PC-9 (cell line): ENCODE measurements at regions not wholly inside any gene's neighbourhood (a gene's known extent, or its start where the extent isn't known, plus 50 kb on each side); places are given as distances from the start of the nearest gene placed in this dataset.

Experiments
- BruUV-seq: library from RNA; stranded (reverse); fragments of 400-500 nt; replicated peaks from 2 replicates; lab custom pipeline; 2021; lab: Mats Ljungman, UMichigan
- CTCF ChIA-PET: fragments of 300-600 bp; sonication (Branson Sonifier 250); formaldehyde crosslinking; loops from one replicate; lab custom pipeline; 2022; ENCODE audit warnings: antibody characterized with exemption; lab: Charles Lee
- POLR2A ChIA-PET: fragments of 300-600 bp; sonication (Branson Sonifier 250); formaldehyde crosslinking; loops from one replicate; lab custom pipeline; 2022; ENCODE audit warnings: antibody characterized with exemption; ENCODE audit not compliant: unreplicated experiment; lab: Charles Lee
- DNase-seq, 2 experiments: peaks; one replicate each; pipeline versions ENCODE4 v3.0.0 to v3.0.0-alpha.2; 2015 to 2022; ENCODE audit warnings: mixed read lengths in 1 of 2
- H2AFZ ChIP-seq: fragments of 200-600 bp; sonication (generic); 2 replicates; pipeline ENCODE4 v1.8.1; 2017; ENCODE audit warnings: antibody characterized with exemption
- H3F3A ChIP-seq: fragments of 200-600 bp; sonication (generic); 2 replicates; pipeline ENCODE4 v1.8.1; 2017; ENCODE audit warnings: antibody characterized with exemption, mild to moderate bottlenecking, low read depth; ENCODE audit not compliant: insufficient read depth
- H3K27ac ChIP-seq: fragments of 200-600 bp; sonication (generic); 2 replicates; pipeline ENCODE4 v1.6.1; 2016; ENCODE audit warnings: mixed run types
- H3K27me3 ChIP-seq: fragments of 200-600 bp; sonication (generic); 2 replicates; pipeline ENCODE4 v1.6.1; 2016; ENCODE audit warnings: low read depth, mixed run types; ENCODE audit not compliant: insufficient read depth
- H3K36me3 ChIP-seq: fragments of 200-600 bp; sonication (generic); 2 replicates; pipeline ENCODE4 v1.6.1; 2016; ENCODE audit warnings: low read depth, mixed run types
- H3K4me1 ChIP-seq: fragments of 200-600 bp; sonication (generic); replicated peaks from 2 replicates; pipeline ENCODE4 v1.6.1; 2016; ENCODE audit warnings: mixed run types; ENCODE audit not compliant: insufficient read depth
- H3K4me2 ChIP-seq: fragments of 200-600 bp; sonication (generic); 2 replicates; pipeline ENCODE4 v1.6.1; 2017; ENCODE audit warnings: mixed run types
- H3K4me3 ChIP-seq: fragments of 200-600 bp; sonication (generic); 2 replicates; pipeline ENCODE4 v1.6.1; 2016; ENCODE audit warnings: mixed run types
- H3K79me2 ChIP-seq: fragments of 200-600 bp; sonication (generic); 2 replicates; pipeline ENCODE4 v1.6.1; 2017; ENCODE audit warnings: low read depth, mixed run types
- H3K9me2 ChIP-seq: fragments of 200-600 bp; sonication (generic); 2 replicates; pipeline ENCODE4 v1.8.1; 2017; ENCODE audit warnings: mild to moderate bottlenecking; ENCODE audit not compliant: insufficient read depth
- H3K9me3 ChIP-seq: fragments of 200-600 bp; sonication (generic); 2 replicates; pipeline ENCODE4 v1.8.1; 2016; ENCODE audit warnings: low read depth; ENCODE audit not compliant: insufficient read depth
- H4K20me1 ChIP-seq: fragments of 200-600 bp; sonication (generic); 2 replicates; pipeline ENCODE4 v1.8.1; 2017; ENCODE audit not compliant: insufficient read depth
- CTCF ChIP-seq: fragments of 200-600 bp; sonication (generic); conservative IDR thresholded peaks from 2 replicates; pipeline ENCODE4 v1.6.1; 2017; ENCODE audit warnings: mixed run types, antibody characterized with exemption, mild to moderate bottlenecking, moderate library complexity
- EZH2 ChIP-seq: fragments of 200-600 bp; sonication (generic); IDR thresholded peaks from 2 replicates; pipeline ENCODE4 v1.8.0; 2017; ENCODE audit warnings: antibody characterized with exemption, low read depth
- intact Hi-C: fragments of 100-400 bp; cut with micrococcal nuclease; formaldehyde crosslinking; loops from one replicate; pipeline ENCODE4 v1.10.0; 2022; ENCODE audit not compliant: unreplicated experiment

- H4K20me1 ChIP-seq = no peaks in the 10 kb centered on the region
- no peak overlapping the region for H3K4me2 ChIP-seq
- no peaks in the 10 kb centered on the region for H3K9me2 ChIP-seq
- no TSS peak for BruUV-seq
- ChIA-PET CTCF (no interaction called here), POLR2A (no interaction called here)
- H3K27me3 ChIP-seq = no peaks in the 10 kb centered on the region
- no peak overlapping the region for H3K27ac ChIP-seq
- H2AFZ ChIP-seq = no peak overlapping the region
- no peaks in the 10 kb centered on the region for H3F3A ChIP-seq
- H3K9me3 ChIP-seq = no peaks in the 10 kb centered on the region
- H3K4me1 ChIP-seq = no peaks in the 10 kb centered on the region
- no peak for DNase-seq
- intact Hi-C loops = loop anchor here (10.0 kb wide), 1 partner anchor 1019 kb away; no protein-coding TSS in a partner anchor
- no peaks in the 10 kb centered on the region for H3K79me2 ChIP-seq
- H3K36me3 ChIP-seq = no peaks in the 10 kb centered on the region
- TF ChIP-seq EZH2 (no peak), CTCF (no peak)
- no peak overlapping the region for H3K4me3 ChIP-seq
Measured at GRCh38 chr4:43853565-43854264, 594.9 kb downstream of the KCTD8 start.

GRCh38 chr4:43855283-43855682 is 593.3 kb downstream of the KCTD8 start:
- no TSS peak for BruUV-seq
- Histone ChIP-seq H3K79me2 (no peaks in the 10 kb centered on the region), H3K4me1 (no peaks in the 10 kb centered on the region), H3K36me3 (no peaks in the 10 kb centered on the region), H3K27ac (no peak overlapping the region), H3K4me2 (no peak overlapping the region), H3K27me3 (no peaks in the 10 kb centered on the region), H3F3A (no peaks in the 10 kb centered on the region), H4K20me1 (no peaks in the 10 kb centered on the region), H2AFZ (no peak overlapping the region), H3K9me2 (no peaks in the 10 kb centered on the region), H3K9me3 (no peaks in the 10 kb centered on the region), H3K4me3 (no peak overlapping the region)
- TF ChIP-seq CTCF (no peak), EZH2 (no peak)
- intact Hi-C loops = loop anchor here (10.0 kb wide), 1 partner anchor 1020 kb away; no protein-coding TSS in a partner anchor
- POLR2A ChIA-PET = no interaction called here
- CTCF ChIA-PET = no interaction called here
- DNase-seq = no peak

GRCh38 chr4:43864616-43865146 is 583.9 kb downstream of the KCTD8 start:
- H3K36me3 ChIP-seq = no peaks in the 10 kb centered on the region
- BruUV-seq = no TSS peak
- no peak for DNase-seq
- H3K27me3 ChIP-seq = no peaks in the 10 kb centered on the region
- no peak overlapping the region for H2AFZ ChIP-seq
- ChIA-PET POLR2A (no interaction called here), CTCF (no interaction called here)
- H3K9me2 ChIP-seq = no peaks in the 10 kb centered on the region
- TF ChIP-seq EZH2 = no peak
- TF ChIP-seq CTCF = no peak
- no peaks in the 10 kb centered on the region for H3K9me3 ChIP-seq
- H4K20me1 ChIP-seq = no peaks in the 10 kb centered on the region
- H3F3A ChIP-seq = no peaks in the 10 kb centered on the region
- H3K4me1 ChIP-seq = no peaks in the 10 kb centered on the region
- H3K4me3 ChIP-seq = no peak overlapping the region
- no peak overlapping the region for H3K4me2 ChIP-seq
- intact Hi-C loops = no loop called here
- H3K79me2 ChIP-seq = no peaks in the 10 kb centered on the region
- H3K27ac ChIP-seq = no peak overlapping the region
